ENCODE measurements at regions not wholly inside any gene's neighbourhood (a gene's known extent, or its start where the extent isn't known, plus 50 kb on each side); places are given as distances from the start of the nearest gene placed in this dataset.
"Not testable (repeated sequence)": the region's sequence is repeated elsewhere in the genome, so short reads cannot be mapped to it uniquely, and the experiment has no call there.

DNA sequence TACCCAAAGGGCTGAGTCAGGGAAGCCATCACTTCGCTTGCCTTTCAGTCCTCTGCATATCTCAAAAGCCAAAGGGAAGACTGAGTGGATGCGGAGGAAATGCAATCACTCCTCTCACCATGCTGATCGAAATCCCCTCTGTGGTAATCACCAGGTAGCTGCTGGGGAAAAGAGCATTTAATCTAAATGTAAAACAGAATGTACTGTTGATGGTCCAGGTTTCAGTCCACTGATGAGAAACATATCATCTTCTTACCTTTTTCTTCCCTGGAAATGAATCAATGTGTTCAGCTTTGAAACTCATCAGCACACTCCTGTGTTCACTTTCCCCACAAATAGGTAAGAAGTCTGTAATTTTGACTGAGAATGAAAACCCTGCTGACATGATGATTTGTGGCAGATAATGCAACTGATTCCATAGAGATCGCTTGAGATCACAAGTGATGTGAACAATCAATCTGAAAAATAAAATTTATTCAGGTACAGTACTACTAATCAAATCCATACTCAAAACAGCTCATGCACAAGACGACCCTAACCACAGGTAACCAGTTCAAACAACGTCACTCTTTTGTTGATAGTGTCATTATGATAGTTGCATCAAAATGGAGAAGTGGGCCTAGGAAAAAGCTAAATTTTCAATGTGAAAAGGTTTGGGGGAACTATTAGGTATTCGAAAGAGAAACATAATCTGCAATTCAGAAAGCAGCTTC, 454.0 kb upstream of the RGMB start:
- DNase-seq, result no peak
- no peaks in the 10 kb centered on the region for H3K36me3 ChIP-seq (replicated peaks; ENCODE audit: control insufficient read depth, insufficient read depth, low read length)
- no peaks in the 10 kb centered on the region for H3K27me3 ChIP-seq (ENCODE audit: control insufficient read depth, insufficient read depth, low read length)
- no peak overlapping the region for H3K4me3 ChIP-seq (ENCODE audit: insufficient read depth, low read depth, low read length)

DNA sequence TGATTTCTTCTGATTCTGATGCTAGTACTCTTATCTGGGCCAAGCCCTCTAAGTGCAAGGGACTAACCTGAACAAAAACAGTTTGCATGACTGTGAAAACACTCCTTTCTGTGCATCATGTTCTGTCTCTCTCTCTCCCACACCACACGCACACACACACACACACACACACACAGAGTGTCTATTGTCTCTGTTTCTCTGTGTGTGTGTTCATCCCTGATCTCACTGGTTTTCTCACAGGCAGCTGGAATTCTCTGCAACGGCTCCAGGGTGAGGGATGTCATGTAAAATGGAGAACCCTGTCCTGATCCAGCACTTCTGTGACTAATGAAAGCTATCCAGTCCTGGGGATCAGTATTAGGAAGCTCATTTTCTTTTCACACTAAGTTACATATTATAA, 453.1 kb upstream of the RGMB start:
- Histone ChIP-seq H3K27me3 (ENCODE audit: control insufficient read depth, insufficient read depth, low read length) (no peaks in the 10 kb centered on the region), H3K4me3 (ENCODE audit: insufficient read depth, low read depth, low read length) (no peak overlapping the region), H3K36me3 (replicated peaks; ENCODE audit: control insufficient read depth, insufficient read depth, low read length) (no peaks in the 10 kb centered on the region)
- no peak for DNase-seq

GRCh38 chr5:98321361-98321760, 452.1 kb upstream of the RGMB start:
- Histone ChIP-seq H3K27me3 (ENCODE audit: control insufficient read depth, insufficient read depth, low read length) (no peaks in the 10 kb centered on the region), H3K4me3 (ENCODE audit: insufficient read depth, low read depth, low read length) (no peak overlapping the region), H3K36me3 (replicated peaks; ENCODE audit: control insufficient read depth, insufficient read depth, low read length) (no peaks in the 10 kb centered on the region)
- DNase-seq, result no peak

- H3K27me3 ChIP-seq (ENCODE audit: control insufficient read depth, insufficient read depth, low read length); H3K4me3 ChIP-seq (ENCODE audit: insufficient read depth, low read depth, low read length); DNase-seq; H3K36me3 ChIP-seq (replicated peaks; ENCODE audit: control insufficient read depth, insufficient read depth, low read length): not testable (repeated sequence)
These were observed 448.3 kb upstream of the RGMB start for GRCh38 chr5:98325187-98325586.

DNA sequence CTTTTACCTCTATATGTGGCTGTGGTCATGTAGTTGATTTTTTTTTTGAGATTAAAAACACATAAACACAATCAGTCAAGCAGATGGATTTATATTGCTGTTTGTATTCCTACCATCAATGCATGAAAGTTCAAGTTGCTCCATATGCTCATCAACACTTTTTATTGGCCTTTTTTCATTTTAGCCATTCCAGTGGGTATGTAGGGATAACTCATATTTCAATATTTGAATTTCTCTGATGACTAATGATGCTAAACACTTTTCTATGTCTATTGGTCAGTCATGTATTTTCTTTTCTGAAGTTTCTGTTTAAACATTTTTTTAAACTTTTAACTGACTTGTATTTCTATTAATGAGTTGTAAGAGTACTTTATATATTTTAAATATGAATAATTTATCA, 445.4 kb upstream of the RGMB start:
- DNase-seq, result no peak
- H3K36me3 ChIP-seq (replicated peaks; ENCODE audit: control insufficient read depth, insufficient read depth, low read length), result no peaks in the 10 kb centered on the region
- no peaks in the 10 kb centered on the region for H3K27me3 ChIP-seq (ENCODE audit: control insufficient read depth, insufficient read depth, low read length)

DNA sequence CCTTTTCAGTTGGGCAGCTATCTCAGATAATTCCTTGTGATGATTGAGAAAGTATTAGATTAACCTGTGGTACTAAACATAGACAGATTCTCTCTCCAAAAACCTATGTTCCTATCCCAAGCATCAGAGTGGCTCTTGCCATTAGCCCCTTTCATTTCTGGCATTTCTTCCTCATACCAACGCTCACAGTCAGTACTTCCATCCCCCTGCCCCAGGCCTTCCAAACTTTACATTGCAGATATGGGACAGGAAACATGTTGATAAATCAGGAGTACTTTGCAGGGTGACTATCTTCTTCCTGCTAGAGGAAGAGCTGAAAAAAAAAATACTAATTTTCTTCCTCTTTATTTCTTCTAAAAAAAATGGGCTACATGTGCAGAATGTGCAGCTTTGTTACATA, 442.6 kb upstream of the RGMB start:
- Histone ChIP-seq H3K36me3 (replicated peaks; ENCODE audit: control insufficient read depth, insufficient read depth, low read length) (no peaks in the 10 kb centered on the region), H3K27me3 (ENCODE audit: control insufficient read depth, insufficient read depth, low read length) (no peaks in the 10 kb centered on the region), H3K4me3 (ENCODE audit: insufficient read depth, low read depth, low read length) (no peak overlapping the region)
- no peak for DNase-seq

More for the DNA sequence above, 445.4 kb upstream of the RGMB start:
- no peak overlapping the region for H3K4me3 ChIP-seq (ENCODE audit: insufficient read depth, low read depth, low read length)

GRCh38 chr5:98333921-98334320, 439.5 kb upstream of the RGMB start:
- no peaks in the 10 kb centered on the region for H3K27me3 ChIP-seq (ENCODE audit: control insufficient read depth, insufficient read depth, low read length)
- H3K36me3 ChIP-seq (replicated peaks; ENCODE audit: control insufficient read depth, insufficient read depth, low read length), result no peaks in the 10 kb centered on the region
- DNase-seq, result no peak
- no peak overlapping the region for H3K4me3 ChIP-seq (ENCODE audit: insufficient read depth, low read depth, low read length)

- DNase-seq, result no peak
- Histone ChIP-seq H3K4me3 (ENCODE audit: insufficient read depth, low read depth, low read length) (no peak overlapping the region), H3K27me3 (ENCODE audit: control insufficient read depth, insufficient read depth, low read length) (no peaks in the 10 kb centered on the region), H3K36me3 (replicated peaks; ENCODE audit: control insufficient read depth, insufficient read depth, low read length) (no peaks in the 10 kb centered on the region)
These were observed 438.5 kb upstream of the RGMB start for GRCh38 chr5:98334946-98335345.

DNA sequence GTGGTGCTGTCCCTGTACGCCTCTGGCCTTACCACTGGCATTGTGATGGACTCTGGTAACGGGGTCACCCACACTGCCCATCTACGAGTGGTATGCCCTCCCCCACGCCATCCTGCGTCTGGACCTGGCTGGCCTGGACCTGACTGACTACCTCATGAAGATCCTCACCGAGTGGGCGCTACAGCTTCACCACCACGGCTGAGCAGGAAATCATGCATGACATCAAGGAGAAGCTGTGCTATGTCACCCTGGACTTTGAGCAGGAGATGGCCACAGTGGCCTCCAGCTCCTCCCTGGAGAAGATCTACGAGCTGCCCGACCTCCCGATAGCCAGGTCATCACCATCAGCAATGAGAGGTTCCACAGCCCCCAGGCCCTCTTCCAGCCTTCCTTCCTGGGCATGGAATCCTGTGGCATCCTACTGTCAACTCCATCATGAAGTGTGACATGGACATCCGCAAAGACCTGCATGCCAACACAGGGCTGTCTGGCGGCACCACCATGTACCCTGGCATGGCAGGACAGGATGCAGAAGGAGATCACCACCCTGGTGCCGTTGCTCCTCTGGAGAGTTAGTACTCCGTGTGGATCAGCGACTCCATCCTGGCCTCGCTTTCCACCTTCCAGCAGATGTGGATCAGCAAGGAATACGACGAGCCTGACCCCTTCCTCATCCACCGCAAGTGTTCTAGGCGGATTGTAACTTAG, 434.2 kb upstream of the RGMB start:
- DNase-seq, result no peak
- no peaks in the 10 kb centered on the region for H3K27me3 ChIP-seq (ENCODE audit: control insufficient read depth, insufficient read depth, low read length)
- no peak overlapping the region for H3K4me3 ChIP-seq (ENCODE audit: insufficient read depth, low read depth, low read length)
- H3K36me3 ChIP-seq (replicated peaks; ENCODE audit: control insufficient read depth, insufficient read depth, low read length), result no peaks in the 10 kb centered on the region

DNA sequence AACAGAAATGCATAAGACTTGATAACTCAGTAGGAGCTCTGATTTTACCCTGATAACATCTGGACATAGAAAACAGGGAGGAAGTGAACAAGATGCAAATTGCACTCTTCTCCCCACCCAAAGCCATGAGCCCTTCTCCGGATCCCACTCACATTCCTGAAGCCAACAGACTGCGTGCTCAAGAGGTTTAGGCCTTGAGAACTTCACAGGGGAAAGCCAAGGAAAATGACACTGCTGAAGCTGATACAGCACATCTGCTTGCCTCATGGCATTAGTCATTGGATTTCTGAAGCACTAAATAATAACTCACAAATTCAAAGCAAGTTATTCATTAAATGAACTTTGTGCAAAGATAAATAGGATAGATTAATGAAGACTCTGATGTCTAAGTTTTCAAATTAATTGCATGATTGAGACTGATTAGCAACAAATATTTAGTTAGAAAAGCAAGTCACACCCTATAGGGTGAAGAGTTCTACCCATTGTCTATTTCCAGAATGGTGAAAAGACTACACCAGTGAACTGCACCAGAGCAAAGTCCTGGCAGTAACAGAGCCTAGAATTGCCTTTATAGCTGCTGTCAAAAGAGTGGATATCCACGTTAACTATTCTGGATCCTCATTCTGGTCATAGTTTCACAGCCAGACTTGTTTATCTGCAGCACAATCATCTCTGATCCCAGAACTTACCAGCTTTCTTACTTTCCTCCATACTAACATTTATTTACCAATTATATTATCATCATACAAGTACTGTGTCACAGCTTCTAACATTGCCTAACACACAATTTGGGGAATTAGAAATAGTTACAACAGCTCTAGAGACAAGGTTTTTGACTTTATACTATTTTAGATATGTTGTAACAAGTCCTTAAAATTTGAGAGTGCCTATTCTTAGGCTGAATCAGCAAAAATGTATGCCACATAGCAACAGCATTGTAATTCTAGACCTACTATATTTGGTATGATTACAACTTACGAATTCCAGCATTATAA, 432.1 kb upstream of the RGMB start:
- Histone ChIP-seq H3K36me3 (replicated peaks; ENCODE audit: control insufficient read depth, insufficient read depth, low read length) (no peaks in the 10 kb centered on the region), H3K27me3 (ENCODE audit: control insufficient read depth, insufficient read depth, low read length) (no peaks in the 10 kb centered on the region), H3K4me3 (ENCODE audit: insufficient read depth, low read depth, low read length) (no peak overlapping the region)
- no peak for DNase-seq

- H3K4me3 ChIP-seq (ENCODE audit: insufficient read depth, low read depth, low read length); DNase-seq: not testable (repeated sequence)
These were observed 430.4 kb upstream of the RGMB start for GRCh38 chr5:98342958-98343660.

GRCh38 chr5:98349251-98349989, 424.0 kb upstream of the RGMB start:
- DNase-seq, result peak; percentile 43
- Histone ChIP-seq H3K27me3 (ENCODE audit: control insufficient read depth, insufficient read depth, low read length) (no peaks in the 10 kb centered on the region), H3K36me3 (replicated peaks; ENCODE audit: control insufficient read depth, insufficient read depth, low read length) (no peaks in the 10 kb centered on the region), H3K4me3 (ENCODE audit: insufficient read depth, low read depth, low read length) (no peak overlapping the region)

More at GRCh38 chr5:98342958-98343660, 430.4 kb upstream of the RGMB start:
- not testable (repeated sequence) for H3K27me3 ChIP-seq (ENCODE audit: control insufficient read depth, insufficient read depth, low read length); H3K36me3 ChIP-seq (replicated peaks; ENCODE audit: control insufficient read depth, insufficient read depth, low read length)

GRCh38 chr5:98349990-98350365, 423.5 kb upstream of the RGMB start:
- H3K27me3 ChIP-seq (ENCODE audit: control insufficient read depth, insufficient read depth, low read length), result no peaks in the 10 kb centered on the region
- H3K4me3 ChIP-seq (ENCODE audit: insufficient read depth, low read depth, low read length), result no peak overlapping the region
- no peaks in the 10 kb centered on the region for H3K36me3 ChIP-seq (replicated peaks; ENCODE audit: control insufficient read depth, insufficient read depth, low read length)
- DNase-seq, result no peak

DNA sequence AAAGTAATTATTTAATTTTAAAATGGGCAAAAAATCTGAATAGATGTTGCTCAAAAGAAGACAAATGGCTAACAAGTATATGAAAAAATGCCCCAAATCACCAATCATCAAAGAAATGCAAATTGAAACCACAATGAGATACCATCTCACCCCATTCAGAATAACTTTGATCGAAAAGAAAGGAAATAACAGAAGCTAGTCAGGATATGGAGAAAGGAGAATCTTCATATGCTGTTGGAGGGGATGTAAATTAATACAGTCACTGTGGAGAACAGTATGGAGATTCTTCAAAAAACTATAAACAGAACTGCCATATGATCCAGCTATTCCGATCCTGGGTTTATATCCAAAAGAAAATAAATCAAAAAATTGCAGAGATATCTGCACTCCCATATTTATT, 418.5 kb upstream of the RGMB start:
- H3K4me3 ChIP-seq (ENCODE audit: insufficient read depth, low read depth, low read length), result no peak overlapping the region
- DNase-seq, result no peak
- no peaks in the 10 kb centered on the region for H3K36me3 ChIP-seq (replicated peaks; ENCODE audit: control insufficient read depth, insufficient read depth, low read length)
- H3K27me3 ChIP-seq (ENCODE audit: control insufficient read depth, insufficient read depth, low read length), result no peaks in the 10 kb centered on the region

Measured in H7 (cell line).